ENCODE measurements at regions not wholly inside any gene's neighbourhood (a gene's known extent, or its start where the extent isn't known, plus 50 kb on each side); places are given as distances from the start of the nearest gene placed in this dataset.
"Not testable (repeated sequence)": the region's sequence is repeated elsewhere in the genome, so short reads cannot be mapped to it uniquely, and the experiment has no call there.

GRCh38 chr4:161291222-161291621 is 872.6 kb downstream of the FSTL5 start:
- TF ChIP-seq CTCF (conservative IDR thresholded peaks at IDR 0.05) = no peak
- no peaks in the 10 kb centered on the region for H3K4me1 Mint-ChIP-seq
- H3K27ac Mint-ChIP-seq (ENCODE audit: unreplicated experiment) = no peak overlapping the region
- H3K27me3 Mint-ChIP-seq (ENCODE audit: low read depth) = no peaks in the 10 kb centered on the region
- peaks cover 10% of the 10 kb centered on the region for H3K36me3 Mint-ChIP-seq (ENCODE audit: low read depth)
- DNase-seq (ENCODE audit: low read depth, low spot score) = no peak
- peaks cover 11% of the 10 kb centered on the region for H3K9me3 Mint-ChIP-seq
- H3K4me3 Mint-ChIP-seq = no peak overlapping the region

- no peaks in the 10 kb centered on the region for H3K27me3 Mint-ChIP-seq (ENCODE audit: low read depth)
- H3K4me3 Mint-ChIP-seq = no peak overlapping the region
- peaks cover 8% of the 10 kb centered on the region for H3K36me3 Mint-ChIP-seq (ENCODE audit: low read depth)
- TF ChIP-seq CTCF (conservative IDR thresholded peaks at IDR 0.05) = no peak
- H3K9me3 Mint-ChIP-seq = peaks cover 14% of the 10 kb centered on the region
- no peak for DNase-seq (ENCODE audit: low read depth, low spot score)
- no peak overlapping the region for H3K27ac Mint-ChIP-seq (ENCODE audit: unreplicated experiment)
- no peaks in the 10 kb centered on the region for H3K4me1 Mint-ChIP-seq
Observed at GRCh38 chr4:161287678-161288352, 876.0 kb downstream of the FSTL5 start.

GRCh38 chr4:161285461-161285860 is 878.3 kb downstream of the FSTL5 start:
- H3K9me3 Mint-ChIP-seq = peaks cover 6% of the 10 kb centered on the region
- H3K36me3 Mint-ChIP-seq (ENCODE audit: low read depth) = peaks cover 3% of the 10 kb centered on the region
- no peak overlapping the region for H3K4me3 Mint-ChIP-seq
- no peak for TF ChIP-seq CTCF (conservative IDR thresholded peaks at IDR 0.05)
- H3K27me3 Mint-ChIP-seq (ENCODE audit: low read depth) = no peaks in the 10 kb centered on the region
- no peaks in the 10 kb centered on the region for H3K4me1 Mint-ChIP-seq
- no peak for DNase-seq (ENCODE audit: low read depth, low spot score)
- no peak overlapping the region for H3K27ac Mint-ChIP-seq (ENCODE audit: unreplicated experiment)

- peaks cover 5% of the 10 kb centered on the region for H3K9me3 Mint-ChIP-seq
- DNase-seq (ENCODE audit: low read depth, low spot score) = no peak
- no peaks in the 10 kb centered on the region for H3K36me3 Mint-ChIP-seq (ENCODE audit: low read depth)
- no peak overlapping the region for H3K27ac Mint-ChIP-seq (ENCODE audit: unreplicated experiment)
- no peak for TF ChIP-seq CTCF (conservative IDR thresholded peaks at IDR 0.05)
- no peaks in the 10 kb centered on the region for H3K4me1 Mint-ChIP-seq
- no peaks in the 10 kb centered on the region for H3K27me3 Mint-ChIP-seq (ENCODE audit: low read depth)
- no peak overlapping the region for H3K4me3 Mint-ChIP-seq
Observed at GRCh38 chr4:161280929-161281328, 882.9 kb downstream of the FSTL5 start.

GRCh38 chr4:161279095-161279494 is 884.7 kb downstream of the FSTL5 start:
- H3K4me1 Mint-ChIP-seq = no peaks in the 10 kb centered on the region
- TF ChIP-seq CTCF (conservative IDR thresholded peaks at IDR 0.05) = no peak
- DNase-seq (ENCODE audit: low read depth, low spot score) = no peak
- H3K4me3 Mint-ChIP-seq = no peak overlapping the region
- H3K27ac Mint-ChIP-seq (ENCODE audit: unreplicated experiment) = no peak overlapping the region
- H3K36me3 Mint-ChIP-seq (ENCODE audit: low read depth) = no peaks in the 10 kb centered on the region
- H3K9me3 Mint-ChIP-seq = peaks cover 2% of the 10 kb centered on the region
- no peaks in the 10 kb centered on the region for H3K27me3 Mint-ChIP-seq (ENCODE audit: low read depth)

GRCh38 chr4:161277150-161277787 is 886.5 kb downstream of the FSTL5 start:
- H3K36me3 Mint-ChIP-seq (ENCODE audit: low read depth); DNase-seq (ENCODE audit: low read depth, low spot score); H3K4me1 Mint-ChIP-seq; H3K27ac Mint-ChIP-seq (ENCODE audit: unreplicated experiment); H3K9me3 Mint-ChIP-seq; H3K4me3 Mint-ChIP-seq; H3K27me3 Mint-ChIP-seq (ENCODE audit: low read depth): not testable (repeated sequence)
